Smooth muscle cell (in vitro differentiated cells): ENCODE measurements at regions not wholly inside any gene's neighbourhood (a gene's known extent, or its start where the extent isn't known, plus 50 kb on each side); places are given as distances from the start of the nearest gene placed in this dataset.

Source experiments
- DNase-seq: peaks from one replicate; lab custom pipeline; 2025; ENCODE audit not compliant: unreplicated experiment; lab: John Stamatoyannopoulos, UW
- H2AFZ ChIP-seq: fragments of 200-600 bp; sonication (generic); 2 replicates; pipeline ENCODE4 v1.6.0; 2016; ENCODE audit warnings: antibody characterized with exemption, low read depth, mild to moderate bottlenecking
- H3F3A ChIP-seq: fragments of 200-600 bp; sonication (generic); 2 replicates; pipeline ENCODE4 v1.6.0; 2017; ENCODE audit warnings: antibody characterized with exemption, low read depth
- H3K27ac ChIP-seq: fragments of 200-600 bp; sonication (generic); 2 replicates; pipeline ENCODE4 v1.5.1; 2016; ENCODE audit warnings: low read depth, mild to moderate bottlenecking
- H3K27me3 ChIP-seq: fragments of 200-600 bp; sonication (generic); 2 replicates; pipeline ENCODE4 v1.6.1; 2016; ENCODE audit warnings: low read depth, mild to moderate bottlenecking
- H3K36me3 ChIP-seq: fragments of 200-600 bp; sonication (generic); 2 replicates; pipeline ENCODE4 v1.5.1; 2016; ENCODE audit warnings: low read depth
- H3K4me1 ChIP-seq: fragments of 200-600 bp; sonication (generic); 2 replicates; pipeline ENCODE4 v1.5.1; 2016; ENCODE audit warnings: low read depth
- H3K4me2 ChIP-seq: fragments of 200-600 bp; sonication (generic); 2 replicates; pipeline ENCODE4 v1.6.0; 2016; ENCODE audit warnings: mild to moderate bottlenecking
- H3K4me3 ChIP-seq: fragments of 200-600 bp; sonication (generic); 2 replicates; pipeline ENCODE4 v1.5.1; 2016; ENCODE audit warnings: mild to moderate bottlenecking
- H3K79me2 ChIP-seq: fragments of 200-600 bp; sonication (generic); 2 replicates; pipeline ENCODE4 v1.6.0; 2016; ENCODE audit warnings: low read depth, mild to moderate bottlenecking
- H3K9ac ChIP-seq: fragments of 200-600 bp; sonication (generic); 2 replicates; pipeline ENCODE4 v1.6.0; 2016; ENCODE audit warnings: low read depth
- H3K9me3 ChIP-seq: fragments of 200-600 bp; sonication (generic); replicated peaks from 2 replicates; pipeline ENCODE4 v1.5.1; 2016; ENCODE audit warnings: low read depth
- H4K20me1 ChIP-seq: fragments of 200-600 bp; sonication (generic); 2 replicates; pipeline ENCODE4 v1.6.0; 2016; ENCODE audit warnings: low read depth
- WGBS: methylation state at CpG from one replicate; pipeline ENCODE4 v1.1.7; 2016; ENCODE audit warnings: low lambda C conversion rate; 5-methylcytosine and 5-hydroxymethylcytosine counted together
- TF ChIP-seq, protein P1 (sequence below): fragments of 200-600 bp; sonication (generic); IDR thresholded peaks from 2 replicates; pipeline ENCODE4 v1.5.1; 2017; ENCODE audit warnings: borderline replicate concordance, mild to moderate bottlenecking, antibody characterized with exemption; ENCODE audit not compliant: insufficient read depth, poor library complexity, severe bottlenecking

GRCh38 chr12:90899456-90900182, 55.4 kb downstream of the CCER1 start:
- Histone ChIP-seq H3K36me3 (no peaks in the 10 kb centered on the region), H3K79me2 (no peaks in the 10 kb centered on the region), H3K4me1 (no peaks in the 10 kb centered on the region), H3K4me2 (no peak overlapping the region), H4K20me1 (no peaks in the 10 kb centered on the region), H3K27ac (no peak overlapping the region), H3K9ac (no peak overlapping the region), H3K27me3 (no peaks in the 10 kb centered on the region), H2AFZ (no peak overlapping the region), H3K9me3 (no peaks in the 10 kb centered on the region), H3K4me3 (no peak overlapping the region), H3F3A (no peaks in the 10 kb centered on the region)
- DNase-seq, result no peak
- TF ChIP-seq, protein P1, sequence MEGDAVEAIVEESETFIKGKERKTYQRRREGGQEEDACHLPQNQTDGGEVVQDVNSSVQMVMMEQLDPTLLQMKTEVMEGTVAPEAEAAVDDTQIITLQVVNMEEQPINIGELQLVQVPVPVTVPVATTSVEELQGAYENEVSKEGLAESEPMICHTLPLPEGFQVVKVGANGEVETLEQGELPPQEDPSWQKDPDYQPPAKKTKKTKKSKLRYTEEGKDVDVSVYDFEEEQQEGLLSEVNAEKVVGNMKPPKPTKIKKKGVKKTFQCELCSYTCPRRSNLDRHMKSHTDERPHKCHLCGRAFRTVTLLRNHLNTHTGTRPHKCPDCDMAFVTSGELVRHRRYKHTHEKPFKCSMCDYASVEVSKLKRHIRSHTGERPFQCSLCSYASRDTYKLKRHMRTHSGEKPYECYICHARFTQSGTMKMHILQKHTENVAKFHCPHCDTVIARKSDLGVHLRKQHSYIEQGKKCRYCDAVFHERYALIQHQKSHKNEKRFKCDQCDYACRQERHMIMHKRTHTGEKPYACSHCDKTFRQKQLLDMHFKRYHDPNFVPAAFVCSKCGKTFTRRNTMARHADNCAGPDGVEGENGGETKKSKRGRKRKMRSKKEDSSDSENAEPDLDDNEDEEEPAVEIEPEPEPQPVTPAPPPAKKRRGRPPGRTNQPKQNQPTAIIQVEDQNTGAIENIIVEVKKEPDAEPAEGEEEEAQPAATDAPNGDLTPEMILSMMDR, result no peak
- WGBS, result 65% methylated on average over 4 of the region's 4 CpGs

DNA sequence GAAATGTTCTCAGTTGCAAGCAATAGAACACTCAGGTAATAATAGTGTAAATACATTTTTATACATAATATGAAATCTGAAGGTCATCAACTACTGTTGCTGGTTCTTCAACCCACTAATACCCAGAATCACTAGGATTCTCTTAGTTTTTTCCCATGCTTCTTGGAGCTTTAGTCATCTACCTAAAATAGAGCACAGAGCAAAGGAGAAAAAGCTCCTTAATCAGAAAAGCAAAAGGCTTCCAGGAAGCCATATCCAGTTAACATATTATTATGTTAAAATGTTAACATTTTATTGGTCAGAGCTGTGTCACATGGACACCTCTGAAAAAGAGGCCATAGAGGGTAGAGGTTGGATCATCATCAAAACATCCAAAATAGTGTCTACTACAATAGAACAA, 57.0 kb downstream of the CCER1 start:
- TF ChIP-seq, protein P1, result no peak
- no peaks in the 10 kb centered on the region for H3K36me3 ChIP-seq
- no peak overlapping the region for H2AFZ ChIP-seq
- no peaks in the 10 kb centered on the region for H3F3A ChIP-seq
- H3K4me3 ChIP-seq, result no peak overlapping the region
- no peak overlapping the region for H3K27ac ChIP-seq
- no peak overlapping the region for H3K9ac ChIP-seq
- no peak overlapping the region for H3K4me2 ChIP-seq
- no peak for DNase-seq
- H4K20me1 ChIP-seq, result no peaks in the 10 kb centered on the region
- no peaks in the 10 kb centered on the region for H3K79me2 ChIP-seq
- no peaks in the 10 kb centered on the region for H3K27me3 ChIP-seq
- no peaks in the 10 kb centered on the region for H3K9me3 ChIP-seq
- no peaks in the 10 kb centered on the region for H3K4me1 ChIP-seq

GRCh38 chr12:90897316-90897715, 57.7 kb downstream of the CCER1 start:
- WGBS, result 97% methylated on average over 3 of the region's 3 CpGs
- H3F3A ChIP-seq, result no peaks in the 10 kb centered on the region
- H3K9ac ChIP-seq, result no peak overlapping the region
- no peaks in the 10 kb centered on the region for H3K27me3 ChIP-seq
- TF ChIP-seq, protein P1, result no peak
- no peaks in the 10 kb centered on the region for H3K79me2 ChIP-seq
- no peaks in the 10 kb centered on the region for H4K20me1 ChIP-seq
- DNase-seq, result no peak
- peak overlapping the region; percentile 72 for H3K27ac ChIP-seq
- no peak overlapping the region for H2AFZ ChIP-seq
- H3K4me1 ChIP-seq, result no peaks in the 10 kb centered on the region
- H3K4me3 ChIP-seq, result no peak overlapping the region
- H3K9me3 ChIP-seq, result no peaks in the 10 kb centered on the region
- no peaks in the 10 kb centered on the region for H3K36me3 ChIP-seq
- H3K4me2 ChIP-seq, result no peak overlapping the region

GRCh38 chr12:90896821-90897220, 58.2 kb downstream of the CCER1 start:
- TF ChIP-seq, protein P1, result no peak
- Histone ChIP-seq H3F3A (no peaks in the 10 kb centered on the region), H3K4me3 (no peak overlapping the region), H3K4me1 (no peaks in the 10 kb centered on the region), H3K9ac (no peak overlapping the region), H4K20me1 (no peaks in the 10 kb centered on the region), H3K27me3 (no peaks in the 10 kb centered on the region), H3K9me3 (no peaks in the 10 kb centered on the region), H3K4me2 (peak overlapping the region; percentile 47), H3K79me2 (no peaks in the 10 kb centered on the region), H2AFZ (no peak overlapping the region), H3K36me3 (no peaks in the 10 kb centered on the region), H3K27ac (peak overlapping the region; percentile 72)
- 96% methylated on average over 1 of the region's 1 CpG for WGBS
- DNase-seq, result no peak
